Testis (tissue), 2 donors: ENCODE measurements at regions not wholly inside any gene's neighbourhood (a gene's known extent, or its start where the extent isn't known, plus 50 kb on each side); places are given as distances from the start of the nearest gene placed in this dataset.

ENCODE experiments used
- POLR2A ChIP-seq: fragments of 450-650 bp; IDR thresholded peaks from one replicate; pipeline ENCODE4 v1.6.1; 2017; ENCODE audit warnings: antibody characterized with exemption, mild to moderate bottlenecking, moderate library complexity
- TF ChIP-seq, protein P1 (sequence below), 3 experiments: fragments of 450-650 bp in 2 of 3; fragments of 200-600 bp in 1 of 3; sonication (generic) in 1 of 3; IDR thresholded peaks; one replicate each; pipeline ENCODE4 v1.5.1; 2016 to 2019; ENCODE audit warnings: antibody characterized with exemption in 3 of 3, mild to moderate bottlenecking in 2 of 3, moderate library complexity in 1 of 3

DNA sequence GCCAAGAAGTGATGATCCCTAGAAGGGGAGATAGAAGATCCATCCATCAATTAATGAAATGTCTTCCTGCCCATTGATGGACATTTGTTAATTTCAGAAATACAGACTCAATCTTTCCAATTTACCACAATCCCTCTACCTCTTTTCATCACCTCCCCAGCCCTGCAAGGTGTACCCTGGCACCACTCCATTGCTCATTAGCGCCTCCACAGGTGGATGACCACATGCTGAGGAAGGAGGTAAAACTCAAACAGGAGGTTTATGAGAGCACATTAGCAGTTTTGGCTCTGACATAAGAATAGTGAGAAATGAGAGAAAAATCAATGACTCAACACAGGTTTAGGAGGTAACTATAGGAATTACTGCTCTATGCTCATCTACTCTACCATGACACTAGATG is 208.0 kb downstream of the C1D start:
- no peak for TF ChIP-seq POLR2A
- TF ChIP-seq, protein P1, sequence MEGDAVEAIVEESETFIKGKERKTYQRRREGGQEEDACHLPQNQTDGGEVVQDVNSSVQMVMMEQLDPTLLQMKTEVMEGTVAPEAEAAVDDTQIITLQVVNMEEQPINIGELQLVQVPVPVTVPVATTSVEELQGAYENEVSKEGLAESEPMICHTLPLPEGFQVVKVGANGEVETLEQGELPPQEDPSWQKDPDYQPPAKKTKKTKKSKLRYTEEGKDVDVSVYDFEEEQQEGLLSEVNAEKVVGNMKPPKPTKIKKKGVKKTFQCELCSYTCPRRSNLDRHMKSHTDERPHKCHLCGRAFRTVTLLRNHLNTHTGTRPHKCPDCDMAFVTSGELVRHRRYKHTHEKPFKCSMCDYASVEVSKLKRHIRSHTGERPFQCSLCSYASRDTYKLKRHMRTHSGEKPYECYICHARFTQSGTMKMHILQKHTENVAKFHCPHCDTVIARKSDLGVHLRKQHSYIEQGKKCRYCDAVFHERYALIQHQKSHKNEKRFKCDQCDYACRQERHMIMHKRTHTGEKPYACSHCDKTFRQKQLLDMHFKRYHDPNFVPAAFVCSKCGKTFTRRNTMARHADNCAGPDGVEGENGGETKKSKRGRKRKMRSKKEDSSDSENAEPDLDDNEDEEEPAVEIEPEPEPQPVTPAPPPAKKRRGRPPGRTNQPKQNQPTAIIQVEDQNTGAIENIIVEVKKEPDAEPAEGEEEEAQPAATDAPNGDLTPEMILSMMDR (IDR thresholded peaks at IDR 0.05) = no peak
